Natural killer cell (primary cell): ENCODE measurements at regions not wholly inside any gene's neighbourhood (a gene's known extent, or its start where the extent isn't known, plus 50 kb on each side); places are given as distances from the start of the nearest gene placed in this dataset.

Source experiments
- ATAC-seq, 3 donors: fragments of 150-1000 bp in 2 of 3; fragments of 200-7000 bp in 1 of 3; cut with Tn5 transposase; 1 replicate in 1 of 3; 2 replicates in 2 of 3; pipeline ENCODE4 v1.10.0; 2021; ENCODE audit warnings: mild to moderate bottlenecking in 2 of 3, moderate library complexity in 2 of 3
- DNase-seq, 2 donors: peaks; one replicate each; pipeline versions ENCODE4 v3.0.0 to v3.0.0-alpha.2; 2013 to 2021; ENCODE audit warnings: mixed read lengths in 1 of 2
- H3K27ac ChIP-seq: one replicate; pipeline ENCODE4 v1.5.1; 2013; ENCODE audit warnings: mild to moderate bottlenecking, low read length
- H3K27me3 ChIP-seq: one replicate; pipeline ENCODE4 v1.6.1; 2013; ENCODE audit warnings: low read length; ENCODE audit not compliant: control insufficient read depth, insufficient read depth
- H3K36me3 ChIP-seq: one replicate; pipeline ENCODE4 v1.6.1; 2013; ENCODE audit warnings: low read length; ENCODE audit not compliant: control insufficient read depth, insufficient read depth
- H3K4me1 ChIP-seq: one replicate; pipeline ENCODE4 v1.6.1; 2013; ENCODE audit warnings: low read length; ENCODE audit not compliant: control insufficient read depth, insufficient read depth
- H3K4me3 ChIP-seq: one replicate; pipeline ENCODE4 v1.5.1; 2013; ENCODE audit warnings: low read length
- H3K9me3 ChIP-seq: one replicate; pipeline ENCODE4 v1.6.1; 2013; ENCODE audit warnings: low read length; ENCODE audit not compliant: control insufficient read depth, insufficient read depth
- H3K27ac Mint-ChIP-seq, 2 donors: one replicate each; pipeline ENCODE4 v1.8.0; 2022; ENCODE audit warnings: mild to moderate bottlenecking in 2 of 2, mixed read lengths in 2 of 2, moderate library complexity in 1 of 2
- H3K27me3 Mint-ChIP-seq, 2 donors: one replicate each; pipeline ENCODE4 v1.8.0; 2022; ENCODE audit warnings: low read depth in 2 of 2, mixed read lengths in 2 of 2
- H3K36me3 Mint-ChIP-seq: one replicate; pipeline ENCODE4 v1.8.0; 2022; ENCODE audit warnings: mixed read lengths
- H3K4me1 Mint-ChIP-seq, 2 donors: one replicate each; pipeline ENCODE4 v1.8.0; 2022; ENCODE audit warnings: mixed read lengths in 2 of 2
- H3K4me3 Mint-ChIP-seq: one replicate; pipeline ENCODE4 v1.8.0; 2022; ENCODE audit warnings: mild to moderate bottlenecking, moderate library complexity, mixed read lengths
- H3K9me3 Mint-ChIP-seq, 2 donors: one replicate each; pipeline ENCODE4 v1.8.0; 2022; ENCODE audit warnings: mixed read lengths in 2 of 2
- CTCF ChIP-seq: fragments of 200-600 bp; IDR thresholded peaks from one replicate; pipeline ENCODE4 v1.8.0; 2022; ENCODE audit warnings: antibody characterized with exemption
- WGBS: methylation state at CpG from one replicate; pipeline ENCODE4 v1.1.7; 2013; ENCODE audit warnings: missing lambda C conversion rate; ENCODE audit not compliant: insufficient coverage; 5-methylcytosine and 5-hydroxymethylcytosine counted together
- intact Hi-C: fragments of 100-400 bp; cut with micrococcal nuclease; formaldehyde crosslinking; loops from one replicate; pipeline ENCODE4 v1.14.2; 2022

- H3K4me3 ChIP-seq, result no peak overlapping the region
- ATAC-seq, result no peak
- no peaks in the 10 kb centered on the region for H3K27me3 ChIP-seq
- no peaks in the 10 kb centered on the region for H3K4me1 Mint-ChIP-seq
- H3K9me3 Mint-ChIP-seq, result peaks cover 2 to 8% of the 10 kb centered on the region in 2 donors
- no peaks in the 10 kb centered on the region for H3K9me3 ChIP-seq
- H3K4me1 ChIP-seq, result no peaks in the 10 kb centered on the region
- H3K27ac Mint-ChIP-seq, result no peak overlapping the region
- no peak for TF ChIP-seq CTCF
- DNase-seq, result no peak
- H3K27me3 Mint-ChIP-seq, result no peaks in the 10 kb centered on the region
- no peaks in the 10 kb centered on the region for H3K36me3 ChIP-seq
- H3K4me3 Mint-ChIP-seq, result no peak overlapping the region
- no peaks in the 10 kb centered on the region for H3K36me3 Mint-ChIP-seq
- intact Hi-C loops, result no loop called here
- WGBS, result 90% methylated on average over 2 of the region's 3 CpGs
- no peak overlapping the region for H3K27ac ChIP-seq
These were observed 167.7 kb downstream of the ZNF486 start for GRCh38 chr19:20334760-20335159.

- DNase-seq, result peak in 1 of 2 donors; percentile 6
These were observed 166.5 kb downstream of the ZNF486 start for GRCh38 chr19:20333508-20333907.

DNA sequence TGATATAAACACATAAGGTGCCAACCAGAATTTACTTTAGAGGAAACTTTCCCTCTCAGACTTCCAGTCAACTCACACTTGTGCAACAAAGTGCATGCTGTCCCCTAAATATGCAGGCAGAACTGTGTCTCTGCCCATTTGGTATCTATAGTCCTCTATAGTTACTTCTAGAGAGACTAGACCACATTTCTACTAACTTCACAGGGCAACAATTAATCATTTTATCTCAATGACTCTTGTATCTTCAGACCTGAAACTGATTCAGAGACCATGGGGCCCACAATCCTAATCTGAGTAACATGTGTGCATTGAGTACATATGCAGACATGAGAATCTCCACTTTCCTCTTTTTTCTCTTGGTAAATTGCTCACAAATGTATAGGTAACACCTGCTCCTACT, 158.1 kb downstream of the ZNF486 start:
- no peaks in the 10 kb centered on the region for H3K36me3 Mint-ChIP-seq
- H3K27me3 Mint-ChIP-seq, result no peaks in the 10 kb centered on the region
- H3K9me3 Mint-ChIP-seq, result peaks cover 0 to 8% of the 10 kb centered on the region in 2 donors
- no peak for ATAC-seq
- DNase-seq, result no peak
- TF ChIP-seq CTCF, result no peak
- H3K36me3 ChIP-seq, result no peaks in the 10 kb centered on the region
- no peak overlapping the region for H3K27ac Mint-ChIP-seq
- H3K4me1 Mint-ChIP-seq, result no peaks in the 10 kb centered on the region
- H3K4me3 Mint-ChIP-seq, result no peak overlapping the region
- no peaks in the 10 kb centered on the region for H3K4me1 ChIP-seq
- intact Hi-C loops, result no loop called here
- H3K4me3 ChIP-seq, result no peak overlapping the region
- no peaks in the 10 kb centered on the region for H3K27me3 ChIP-seq
- no peak overlapping the region for H3K27ac ChIP-seq
- H3K9me3 ChIP-seq, result no peaks in the 10 kb centered on the region

More at GRCh38 chr19:20333508-20333907, 166.5 kb downstream of the ZNF486 start:
- no peak for ATAC-seq
- Histone ChIP-seq H3K4me1 (no peaks in the 10 kb centered on the region), H3K27ac (no peak overlapping the region), H3K36me3 (no peaks in the 10 kb centered on the region), H3K27me3 (no peaks in the 10 kb centered on the region), H3K4me3 (no peak overlapping the region), H3K9me3 (no peaks in the 10 kb centered on the region)
- Mint-ChIP-seq H3K9me3 (peaks cover 2 to 8% of the 10 kb centered on the region in 2 donors), H3K27me3 (no peaks in the 10 kb centered on the region), H3K4me3 (no peak overlapping the region), H3K4me1 (no peaks in the 10 kb centered on the region), H3K36me3 (no peaks in the 10 kb centered on the region), H3K27ac (no peak overlapping the region)
- TF ChIP-seq CTCF, result no peak
- intact Hi-C loops, result no loop called here
- WGBS, result 100% methylated on average over 1 of the region's 1 CpG

DNA sequence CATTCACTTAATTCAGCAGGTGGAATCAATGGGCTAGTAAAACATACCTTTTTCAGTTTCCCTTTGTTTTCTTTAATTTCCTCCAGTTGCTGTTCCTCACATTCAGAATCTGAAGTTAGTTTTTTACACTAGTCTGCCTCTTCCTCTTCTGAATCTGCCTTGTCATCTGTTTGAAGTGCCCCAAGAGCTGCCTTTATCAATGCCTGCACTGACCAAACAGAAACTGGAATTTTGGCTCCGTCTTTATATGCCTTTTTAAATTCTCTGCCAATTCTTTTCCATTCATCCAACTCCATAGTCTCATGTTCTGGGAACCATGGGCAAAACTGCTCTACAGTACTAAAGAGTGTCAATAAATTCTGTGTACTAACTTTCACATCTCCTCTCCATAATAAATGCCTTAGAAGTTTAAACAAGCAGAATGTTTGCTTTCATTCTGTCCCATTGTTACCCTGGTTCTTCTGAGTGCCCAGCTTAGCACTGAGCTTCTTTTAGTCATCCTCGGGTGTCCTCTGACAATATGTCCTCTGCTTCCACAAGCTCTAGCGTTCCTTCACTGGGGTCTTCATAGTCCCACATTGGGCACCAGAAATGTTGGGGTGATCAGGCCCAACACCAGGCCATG, 154.2 kb downstream of the ZNF486 start:
- H3K4me3 Mint-ChIP-seq, result no peak overlapping the region
- no peak overlapping the region for H3K27ac Mint-ChIP-seq
- no peaks in the 10 kb centered on the region for H3K4me1 Mint-ChIP-seq
- H3K9me3 Mint-ChIP-seq, result peaks cover 2 to 10% of the 10 kb centered on the region in 2 donors
- Histone ChIP-seq H3K4me3 (no peak overlapping the region), H3K9me3 (no peaks in the 10 kb centered on the region), H3K27ac (no peak overlapping the region), H3K36me3 (no peaks in the 10 kb centered on the region), H3K27me3 (no peaks in the 10 kb centered on the region), H3K4me1 (no peaks in the 10 kb centered on the region)
- WGBS, result 85% methylated on average over 3 of the region's 3 CpGs
- no peak for TF ChIP-seq CTCF
- ATAC-seq (no peak), DNase-seq (no peak)
- H3K27me3 Mint-ChIP-seq, result no peaks in the 10 kb centered on the region
- H3K36me3 Mint-ChIP-seq, result no peaks in the 10 kb centered on the region
- intact Hi-C loops, result no loop called here
